Liver (tissue), 8 donors: ENCODE measurements at regions not wholly inside any gene's neighbourhood (a gene's known extent, or its start where the extent isn't known, plus 50 kb on each side); places are given as distances from the start of the nearest gene placed in this dataset.
A peak's percentile ranks its signal among the peaks of the same experiment; 100 is the strongest.

Experiments
- DNase-seq: peaks from one replicate; pipeline ENCODE4 v3.0.0-alpha.2; 2017; ENCODE audit warnings: low spot score
- H3K27ac ChIP-seq, 2 donors: one replicate each; pipeline ENCODE4 v1.7.0; 2013; ENCODE audit warnings: inconsistent platforms in 2 of 2, low read length in 2 of 2, control low read depth in 1 of 2, low read depth in 1 of 2, mild to moderate bottlenecking in 1 of 2
- H3K27me3 ChIP-seq, 4 donors: one replicate each; pipeline versions ENCODE4 v1.6.1 to v1.7.0; 2013; ENCODE audit warnings: low read length in 3 of 4, inconsistent platforms in 1 of 4, mild to moderate bottlenecking in 1 of 4, moderate library complexity in 1 of 4; ENCODE audit not compliant: control insufficient read depth in 4 of 4, insufficient read depth in 4 of 4
- H3K36me3 ChIP-seq, 4 donors: one replicate each; pipeline versions ENCODE4 v1.6.1 to v1.7.0; 2013; ENCODE audit warnings: low read length in 3 of 4, mild to moderate bottlenecking in 3 of 4, low read depth in 1 of 4, moderate library complexity in 1 of 4; ENCODE audit not compliant: control insufficient read depth in 4 of 4, insufficient read depth in 3 of 4
- H3K4me1 ChIP-seq, 4 donors: one replicate each; pipeline versions ENCODE4 v1.6.1 to v1.7.0; 2013; ENCODE audit warnings: low read length in 3 of 4, mild to moderate bottlenecking in 3 of 4, moderate library complexity in 1 of 4; ENCODE audit not compliant: control insufficient read depth in 4 of 4, insufficient read depth in 4 of 4
- H3K4me3 ChIP-seq, 3 donors: one replicate each; pipeline versions ENCODE4 v1.6.1 to v1.7.0; 2013; ENCODE audit warnings: low read length in 3 of 3, control low read depth in 1 of 3, low read depth in 1 of 3, mild to moderate bottlenecking in 1 of 3
- H3K9ac ChIP-seq, 2 donors: one replicate each; pipeline ENCODE4 v1.7.0; 2013; ENCODE audit warnings: low read length in 2 of 2, mild to moderate bottlenecking in 2 of 2, moderate library complexity in 2 of 2, control low read depth in 1 of 2, low read depth in 1 of 2
- H3K9me3 ChIP-seq, 4 donors: one replicate each; pipeline versions ENCODE4 v1.6.1 to v1.7.0; 2013; ENCODE audit warnings: low read length in 3 of 4; ENCODE audit not compliant: control insufficient read depth in 4 of 4
- EGR1 ChIP-seq, 2 donors: IDR thresholded peaks; 2 replicates each; pipeline ENCODE4 v1.6.1; 2016 to 2018; ENCODE audit warnings: antibody characterized with exemption in 2 of 2, low read depth in 2 of 2
- FOXA1 ChIP-seq: IDR thresholded peaks from 2 replicates; pipeline ENCODE4 v1.6.1; 2016; ENCODE audit warnings: antibody characterized with exemption
- FOXA2 ChIP-seq: IDR thresholded peaks from 2 replicates; pipeline ENCODE4 v1.6.1; 2016; ENCODE audit warnings: antibody characterized with exemption
- GABPA ChIP-seq, 2 donors: IDR thresholded peaks in 1 of 2; conservative IDR thresholded peaks in 1 of 2; 2 replicates each; pipeline ENCODE4 v1.6.1; 2016; ENCODE audit warnings: antibody characterized with exemption in 2 of 2, mild to moderate bottlenecking in 1 of 2, moderate library complexity in 1 of 2
- HNF4A ChIP-seq, 2 donors: conservative IDR thresholded peaks; 2 replicates each; pipeline ENCODE4 v1.6.1; 2016; ENCODE audit warnings: antibody characterized with exemption in 2 of 2, mild to moderate bottlenecking in 2 of 2
- HNF4G ChIP-seq: IDR thresholded peaks from 2 replicates; pipeline ENCODE4 v1.6.1; 2016; ENCODE audit warnings: antibody characterized with exemption
- JUND ChIP-seq, 2 donors: IDR thresholded peaks; 2 replicates each; pipeline ENCODE4 v1.6.1; 2016; ENCODE audit warnings: antibody characterized with exemption in 2 of 2
- NR2F2 ChIP-seq: IDR thresholded peaks from 2 replicates; pipeline ENCODE4 v1.6.1; 2016; ENCODE audit warnings: antibody characterized with exemption
- RAD21 ChIP-seq, 2 donors: IDR thresholded peaks; 2 replicates each; pipeline ENCODE4 v1.6.1; 2016; ENCODE audit warnings: antibody characterized with exemption in 2 of 2, mild to moderate bottlenecking in 2 of 2
- RXRA ChIP-seq, 2 donors: IDR thresholded peaks; 2 replicates each; pipeline ENCODE4 v1.6.1; 2017 to 2018; ENCODE audit warnings: antibody characterized with exemption in 2 of 2, mild to moderate bottlenecking in 1 of 2
- SP1 ChIP-seq: IDR thresholded peaks from 2 replicates; pipeline ENCODE4 v1.6.1; 2018; ENCODE audit warnings: antibody characterized with exemption, mild to moderate bottlenecking
- TAF1 ChIP-seq: conservative IDR thresholded peaks from 2 replicates; pipeline ENCODE4 v1.6.1; 2016; ENCODE audit warnings: antibody characterized with exemption, mild to moderate bottlenecking
- YY1 ChIP-seq: IDR thresholded peaks from 2 replicates; pipeline ENCODE4 v1.6.1; 2016; ENCODE audit warnings: antibody characterized with exemption, mild to moderate bottlenecking
- WGBS: extraction: QIAGEN DNeasy Blood & Tissue Kit; methylation state at CpG from one replicate; pipeline ENCODE4 v1.1.7; 2013; 5-methylcytosine and 5-hydroxymethylcytosine counted together
- TF ChIP-seq, protein P1 (sequence below): IDR thresholded peaks from 2 replicates; pipeline ENCODE4 v1.6.1; 2016; ENCODE audit warnings: antibody characterized with exemption
- TF ChIP-seq, protein P2 (sequence below): fragments of 150-350 bp; IDR thresholded peaks from 2 replicates; pipeline ENCODE4 v1.5.1; 2017; ENCODE audit warnings: improper control_type of control experiment, low read depth, low read length; ENCODE audit not compliant: missing input control
- TF ChIP-seq, protein P3 (sequence below): IDR thresholded peaks from 2 replicates; pipeline ENCODE4 v1.6.1; 2016; ENCODE audit warnings: antibody characterized with exemption
- TF ChIP-seq, protein P4 (sequence below): IDR thresholded peaks from 2 replicates; pipeline ENCODE4 v1.6.1; 2016; ENCODE audit warnings: antibody characterized with exemption, mild to moderate bottlenecking
- TF ChIP-seq, protein P5 (sequence below): IDR thresholded peaks from 2 replicates; pipeline ENCODE4 v1.6.1; 2016; ENCODE audit warnings: antibody characterized with exemption
- donor health status: healthy.
- donor health status: healthy.
- donor health status: healthy.
- donor health status: healthy.
- donor health status: healthy.

DNA sequence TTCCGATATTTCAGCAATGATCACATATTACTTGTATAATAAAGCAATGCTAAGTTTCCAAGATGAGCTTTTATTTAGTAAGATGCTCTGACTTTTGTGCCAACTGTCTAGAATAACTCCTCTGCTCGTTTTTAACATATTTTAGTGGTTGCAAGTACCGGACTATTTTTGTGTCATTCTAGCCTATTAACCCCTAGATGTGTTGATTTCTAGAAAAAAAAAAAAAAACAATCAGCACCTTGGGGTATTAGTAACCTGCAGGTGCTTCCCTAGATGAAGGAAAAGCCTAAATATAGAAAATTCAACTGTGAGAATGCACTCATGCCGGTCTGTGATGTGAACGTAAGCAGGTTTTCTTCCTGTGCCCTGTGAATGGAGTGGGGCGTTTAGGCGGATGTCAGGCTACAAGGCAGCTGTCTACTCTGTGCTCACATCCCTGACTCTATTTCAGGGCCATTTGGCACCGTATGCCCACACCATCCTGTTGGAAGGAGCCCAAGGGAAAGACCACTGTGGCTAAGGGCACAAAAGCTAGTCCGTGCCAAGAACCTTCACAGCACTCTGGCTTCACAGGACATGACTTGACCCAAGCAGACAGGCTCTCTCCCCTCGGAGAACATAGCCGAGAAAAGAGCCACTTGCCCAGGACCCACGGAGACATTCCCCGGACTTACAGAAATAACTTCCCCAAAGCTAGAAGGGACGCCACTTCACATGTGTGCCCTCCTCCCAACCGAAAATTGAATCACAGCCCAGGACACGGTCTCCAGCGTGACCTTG lies 60.9 kb upstream of the AGAP1 start:
- Histone ChIP-seq H3K9ac (no peak overlapping the region), H3K27ac (peak overlapping the region; percentile 23 to 43), H3K9me3 (no peaks in the 10 kb centered on the region), H3K36me3 (no peaks in the 10 kb centered on the region), H3K27me3 (no peaks in the 10 kb centered on the region), H3K4me1 (peaks cover 0 to 2% (median 0%) of the 10 kb centered on the region in 4 donors), H3K4me3 (no peak overlapping the region)
- WGBS: 59% methylated on average over 17 of the region's 17 CpGs
- DNase-seq: no peak
- TF ChIP-seq YY1: no peak
- no peak for TF ChIP-seq RAD21 (IDR thresholded peaks at IDR 0.05)
- TF ChIP-seq, protein P1, sequence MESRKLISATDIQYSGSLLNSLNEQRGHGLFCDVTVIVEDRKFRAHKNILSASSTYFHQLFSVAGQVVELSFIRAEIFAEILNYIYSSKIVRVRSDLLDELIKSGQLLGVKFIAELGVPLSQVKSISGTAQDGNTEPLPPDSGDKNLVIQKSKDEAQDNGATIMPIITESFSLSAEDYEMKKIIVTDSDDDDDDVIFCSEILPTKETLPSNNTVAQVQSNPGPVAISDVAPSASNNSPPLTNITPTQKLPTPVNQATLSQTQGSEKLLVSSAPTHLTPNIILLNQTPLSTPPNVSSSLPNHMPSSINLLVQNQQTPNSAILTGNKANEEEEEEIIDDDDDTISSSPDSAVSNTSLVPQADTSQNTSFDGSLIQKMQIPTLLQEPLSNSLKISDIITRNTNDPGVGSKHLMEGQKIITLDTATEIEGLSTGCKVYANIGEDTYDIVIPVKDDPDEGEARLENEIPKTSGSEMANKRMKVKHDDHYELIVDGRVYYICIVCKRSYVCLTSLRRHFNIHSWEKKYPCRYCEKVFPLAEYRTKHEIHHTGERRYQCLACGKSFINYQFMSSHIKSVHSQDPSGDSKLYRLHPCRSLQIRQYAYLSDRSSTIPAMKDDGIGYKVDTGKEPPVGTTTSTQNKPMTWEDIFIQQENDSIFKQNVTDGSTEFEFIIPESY: no peak
- no peak for TF ChIP-seq NR2F2
- no peak for TF ChIP-seq TAF1
- TF ChIP-seq HNF4G: no peak
- no peak for TF ChIP-seq SP1
- TF ChIP-seq RXRA (IDR thresholded peaks at IDR 0.05): no peak
- TF ChIP-seq, protein P2, sequence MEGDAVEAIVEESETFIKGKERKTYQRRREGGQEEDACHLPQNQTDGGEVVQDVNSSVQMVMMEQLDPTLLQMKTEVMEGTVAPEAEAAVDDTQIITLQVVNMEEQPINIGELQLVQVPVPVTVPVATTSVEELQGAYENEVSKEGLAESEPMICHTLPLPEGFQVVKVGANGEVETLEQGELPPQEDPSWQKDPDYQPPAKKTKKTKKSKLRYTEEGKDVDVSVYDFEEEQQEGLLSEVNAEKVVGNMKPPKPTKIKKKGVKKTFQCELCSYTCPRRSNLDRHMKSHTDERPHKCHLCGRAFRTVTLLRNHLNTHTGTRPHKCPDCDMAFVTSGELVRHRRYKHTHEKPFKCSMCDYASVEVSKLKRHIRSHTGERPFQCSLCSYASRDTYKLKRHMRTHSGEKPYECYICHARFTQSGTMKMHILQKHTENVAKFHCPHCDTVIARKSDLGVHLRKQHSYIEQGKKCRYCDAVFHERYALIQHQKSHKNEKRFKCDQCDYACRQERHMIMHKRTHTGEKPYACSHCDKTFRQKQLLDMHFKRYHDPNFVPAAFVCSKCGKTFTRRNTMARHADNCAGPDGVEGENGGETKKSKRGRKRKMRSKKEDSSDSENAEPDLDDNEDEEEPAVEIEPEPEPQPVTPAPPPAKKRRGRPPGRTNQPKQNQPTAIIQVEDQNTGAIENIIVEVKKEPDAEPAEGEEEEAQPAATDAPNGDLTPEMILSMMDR: no peak
- TF ChIP-seq, protein P3, sequence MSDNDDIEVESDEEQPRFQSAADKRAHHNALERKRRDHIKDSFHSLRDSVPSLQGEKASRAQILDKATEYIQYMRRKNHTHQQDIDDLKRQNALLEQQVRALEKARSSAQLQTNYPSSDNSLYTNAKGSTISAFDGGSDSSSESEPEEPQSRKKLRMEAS: no peak
- TF ChIP-seq GABPA (IDR thresholded peaks at IDR 0.05 in 1 of 2, conservative IDR thresholded peaks at IDR 0.05 in 1 of 2): no peak

DNA sequence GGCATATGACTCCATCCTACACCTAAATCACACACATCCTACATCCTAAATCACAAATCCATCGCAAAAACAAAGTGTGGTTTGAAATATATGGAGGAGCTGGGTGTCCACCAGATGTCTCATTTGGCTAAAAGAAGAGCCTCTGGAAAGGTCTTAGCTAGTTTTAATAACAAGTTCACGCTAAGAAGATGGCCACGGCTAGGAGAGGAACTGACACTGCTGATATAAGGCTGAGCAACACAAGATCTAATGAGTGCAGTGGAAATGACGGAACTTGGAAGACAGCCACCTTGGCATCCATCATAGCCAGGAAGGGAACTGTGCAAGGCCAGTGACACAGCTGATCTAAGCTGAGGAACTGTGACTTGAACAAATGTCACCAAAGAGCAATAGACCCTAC lies 60.0 kb upstream of the AGAP1 start:
- Histone ChIP-seq H3K27ac (peak overlapping the region; percentile 23 to 43), H3K4me1 (peaks cover 0 to 2% (median 0%) of the 10 kb centered on the region in 4 donors), H3K9ac (no peak overlapping the region), H3K36me3 (no peaks in the 10 kb centered on the region), H3K9me3 (no peaks in the 10 kb centered on the region), H3K4me3 (no peak overlapping the region), H3K27me3 (no peaks in the 10 kb centered on the region)
- 35% methylated on average over 4 of the region's 4 CpGs for WGBS
- DNase-seq: no peak
- TF ChIP-seq NR2F2: no peak
- peak in 1 of 2 donors; percentile 19 for TF ChIP-seq RXRA (IDR thresholded peaks at IDR 0.05)
- TF ChIP-seq, protein P4, sequence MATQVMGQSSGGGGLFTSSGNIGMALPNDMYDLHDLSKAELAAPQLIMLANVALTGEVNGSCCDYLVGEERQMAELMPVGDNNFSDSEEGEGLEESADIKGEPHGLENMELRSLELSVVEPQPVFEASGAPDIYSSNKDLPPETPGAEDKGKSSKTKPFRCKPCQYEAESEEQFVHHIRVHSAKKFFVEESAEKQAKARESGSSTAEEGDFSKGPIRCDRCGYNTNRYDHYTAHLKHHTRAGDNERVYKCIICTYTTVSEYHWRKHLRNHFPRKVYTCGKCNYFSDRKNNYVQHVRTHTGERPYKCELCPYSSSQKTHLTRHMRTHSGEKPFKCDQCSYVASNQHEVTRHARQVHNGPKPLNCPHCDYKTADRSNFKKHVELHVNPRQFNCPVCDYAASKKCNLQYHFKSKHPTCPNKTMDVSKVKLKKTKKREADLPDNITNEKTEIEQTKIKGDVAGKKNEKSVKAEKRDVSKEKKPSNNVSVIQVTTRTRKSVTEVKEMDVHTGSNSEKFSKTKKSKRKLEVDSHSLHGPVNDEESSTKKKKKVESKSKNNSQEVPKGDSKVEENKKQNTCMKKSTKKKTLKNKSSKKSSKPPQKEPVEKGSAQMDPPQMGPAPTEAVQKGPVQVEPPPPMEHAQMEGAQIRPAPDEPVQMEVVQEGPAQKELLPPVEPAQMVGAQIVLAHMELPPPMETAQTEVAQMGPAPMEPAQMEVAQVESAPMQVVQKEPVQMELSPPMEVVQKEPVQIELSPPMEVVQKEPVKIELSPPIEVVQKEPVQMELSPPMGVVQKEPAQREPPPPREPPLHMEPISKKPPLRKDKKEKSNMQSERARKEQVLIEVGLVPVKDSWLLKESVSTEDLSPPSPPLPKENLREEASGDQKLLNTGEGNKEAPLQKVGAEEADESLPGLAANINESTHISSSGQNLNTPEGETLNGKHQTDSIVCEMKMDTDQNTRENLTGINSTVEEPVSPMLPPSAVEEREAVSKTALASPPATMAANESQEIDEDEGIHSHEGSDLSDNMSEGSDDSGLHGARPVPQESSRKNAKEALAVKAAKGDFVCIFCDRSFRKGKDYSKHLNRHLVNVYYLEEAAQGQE: no peak
- no peak for TF ChIP-seq TAF1
- no peak for TF ChIP-seq FOXA1
- TF ChIP-seq JUND (IDR thresholded peaks at IDR 0.05): no peak
- TF ChIP-seq YY1: peak; percentile 78
- TF ChIP-seq HNF4A (conservative IDR thresholded peaks at IDR 0.05): no peak
- TF ChIP-seq SP1: peak; percentile 7
- no peak for TF ChIP-seq GABPA (IDR thresholded peaks at IDR 0.05 in 1 of 2, conservative IDR thresholded peaks at IDR 0.05 in 1 of 2)
- TF ChIP-seq, protein P1: no peak
- TF ChIP-seq EGR1 (IDR thresholded peaks at IDR 0.05; ENCODE audit: low read depth in 2 of 2): no peak
- TF ChIP-seq FOXA2: no peak
- TF ChIP-seq HNF4G: no peak
- TF ChIP-seq, protein P2: peak; percentile 31
- peak; percentile 76 for TF ChIP-seq RAD21 (IDR thresholded peaks at IDR 0.05)
- TF ChIP-seq, protein P3: no peak
- TF ChIP-seq, protein P5, sequence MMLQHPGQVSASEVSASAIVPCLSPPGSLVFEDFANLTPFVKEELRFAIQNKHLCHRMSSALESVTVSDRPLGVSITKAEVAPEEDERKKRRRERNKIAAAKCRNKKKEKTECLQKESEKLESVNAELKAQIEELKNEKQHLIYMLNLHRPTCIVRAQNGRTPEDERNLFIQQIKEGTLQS: no peak
